Gastrocnemius medialis (tissue), 4 donors: ENCODE measurements at regions not wholly inside any gene's neighbourhood (a gene's known extent, or its start where the extent isn't known, plus 50 kb on each side); places are given as distances from the start of the nearest gene placed in this dataset.

ENCODE experiments used
- CTCF ChIP-seq, 5 experiments: fragments of 450-650 bp in 3 of 5; fragments of 200-600 bp in 2 of 5; sonication (generic) in 2 of 5; IDR thresholded peaks in 4 of 5; conservative IDR thresholded peaks in 1 of 5; 1 replicate in 4 of 5; 2 replicates in 1 of 5; pipeline ENCODE4 v1.5.1; 2016 to 2019; ENCODE audit warnings: antibody characterized with exemption in 5 of 5, mild to moderate bottlenecking in 3 of 5, moderate library complexity in 3 of 5
- POLR2A ChIP-seq, 2 donors: fragments of 450-650 bp; IDR thresholded peaks; one replicate each; pipeline ENCODE4 v1.6.1; 2017; ENCODE audit warnings: antibody characterized with exemption in 2 of 2, mild to moderate bottlenecking in 2 of 2, moderate library complexity in 2 of 2

GRCh38 chr1:241443561-241443960 lies 76.0 kb downstream of the FH start:
- TF ChIP-seq CTCF (IDR thresholded peaks at IDR 0.05 in 4 of 5, conservative IDR thresholded peaks at IDR 0.05 in 1 of 5) (no peak), POLR2A (IDR thresholded peaks at IDR 0.05) (no peak)
